ENCODE measurements at regions not wholly inside any gene's neighbourhood (a gene's known extent, or its start where the extent isn't known, plus 50 kb on each side); places are given as distances from the start of the nearest gene placed in this dataset.

- ChIA-PET POLR2A (no interaction called here), SMC1A (ENCODE audit: uncharacterized antibody, unreplicated experiment) (interaction anchor here (1.4 to 4.1 kb wide), 2 partner anchors 142 to 589 kb away, joined by 3 to 34 read pairs; no protein-coding TSS in a partner anchor), RAD21 (ENCODE audit: unreplicated experiment) (interaction anchor here (4.0 kb wide), 1 partner anchor 143 kb away, joined by 35 read pairs; no protein-coding TSS in a partner anchor), CTCF (interaction anchor here (0.7 to 5.4 kb wide), 10 partner anchors 11 to 1775 kb away, joined by 3 to 84 read pairs (median 4); no protein-coding TSS in a partner anchor)
- Histone ChIP-seq H3K9ac (ENCODE audit: control insufficient read depth, insufficient read depth, low read length) (no peak overlapping the region), H4K20me1 (ENCODE audit: control insufficient read depth, insufficient read depth) (no peaks in the 10 kb centered on the region), H3K79me2 (ENCODE audit: control insufficient read depth, insufficient read depth, low read length) (no peaks in the 10 kb centered on the region), H3K4me1 (ENCODE audit: control insufficient read depth, insufficient read depth, low read length) (no peaks in the 10 kb centered on the region), H3K36me3 (ENCODE audit: control insufficient read depth in 2 of 2, insufficient read depth in 2 of 2, low read length in 1 of 2) (no peaks in the 10 kb centered on the region), H2AFZ (ENCODE audit: control insufficient read depth, low read depth, low read length) (no peak overlapping the region), H3K4me3 (no peak overlapping the region), H3K4me2 (ENCODE audit: control insufficient read depth, insufficient read depth) (no peak overlapping the region), H3K27ac (ENCODE audit: control insufficient read depth, insufficient read depth) (no peak overlapping the region), H3K9me3 (replicated peaks; ENCODE audit: control insufficient read depth, insufficient read depth, low read length) (no peaks in the 10 kb centered on the region), H3K27me3 (replicated peaks in 1 of 2; ENCODE audit: control insufficient read depth in 2 of 2, insufficient read depth in 2 of 2, low read length in 1 of 2) (no peaks in the 10 kb centered on the region)
- TF ChIP-seq CHD1 (IDR thresholded peaks at IDR 0.05; ENCODE audit: low read depth, low read length) (no peak), NFXL1 (IDR thresholded peaks at IDR 0.05; ENCODE audit: borderline replicate concordance) (no peak)
- BruUV-seq (replicated peaks) = no TSS peak
- FAIRE-seq = no peak
- ATAC-seq = no peak
- in situ Hi-C loops (cut with MboI) = loop anchor here (10.0 kb wide), 3 partner anchors 242 to 802 kb away; no protein-coding TSS in a partner anchor
- DNase-seq (ENCODE audit: low read depth, low spot score) = no peak
- intact Hi-C loops (cut with micrococcal nuclease; ENCODE audit: unreplicated experiment) = loop anchor here (5.0 kb wide), 1 partner anchor 794 kb away; no protein-coding TSS in a partner anchor
- WGBS (ENCODE audit: insufficient coverage, insufficient replicate concordance, low lambda C conversion rate, missing lambda C conversion rate) = 0% methylated on average over 2 of the region's 2 CpGs
Observed at GRCh38 chr18:27606741-27607140, 421.6 kb upstream of the CHST9 start.

GRCh38 chr18:27605107-27605834 is 420.2 kb upstream of the CHST9 start:
- no peaks in the 10 kb centered on the region for H4K20me1 ChIP-seq (ENCODE audit: control insufficient read depth, insufficient read depth)
- no peak overlapping the region for H2AFZ ChIP-seq (ENCODE audit: control insufficient read depth, low read depth, low read length)
- TF ChIP-seq CTCF (IDR thresholded peaks at IDR 0.05 in 2 of 3, conservative IDR thresholded peaks at IDR 0.05 in 1 of 3; ENCODE audit: control insufficient read depth in 2 of 3, extremely low read depth in 1 of 3, insufficient read depth in 1 of 3, low read depth in 3 of 3, low read length in 3 of 3) (peak; percentile 77 to 86 (median 83)), E2F8 (IDR thresholded peaks at IDR 0.05; ENCODE audit: low read depth, partially characterized antibody) (no peak), SMC3 (IDR thresholded peaks at IDR 0.05; ENCODE audit: borderline replicate concordance, low read length) (peak; percentile 72), RAD21 (IDR thresholded peaks at IDR 0.05; ENCODE audit: insufficient read depth, low read depth, low read length) (peak; percentile 76), ZNF384 (IDR thresholded peaks at IDR 0.05; ENCODE audit: borderline replicate concordance, low read depth, low read length) (no peak)
- no peak overlapping the region for H3K4me2 ChIP-seq (ENCODE audit: control insufficient read depth, insufficient read depth)
- H3K9ac ChIP-seq (ENCODE audit: control insufficient read depth, insufficient read depth, low read length) = no peak overlapping the region
- H3K4me3 ChIP-seq = no peak overlapping the region
- H3K27ac ChIP-seq (ENCODE audit: control insufficient read depth, insufficient read depth) = no peak overlapping the region
- POLR2A ChIA-PET = no interaction called here
- CTCF ChIA-PET = interaction anchor here (0.6 to 5.4 kb wide), 29 partner anchors 8 to 600 kb away, joined by 3 to 84 read pairs (median 3); no protein-coding TSS in a partner anchor
- no peaks in the 10 kb centered on the region for H3K4me1 ChIP-seq (ENCODE audit: control insufficient read depth, insufficient read depth, low read length)
- H3K79me2 ChIP-seq (ENCODE audit: control insufficient read depth, insufficient read depth, low read length) = no peaks in the 10 kb centered on the region
- SMC1A ChIA-PET (ENCODE audit: uncharacterized antibody, unreplicated experiment) = interaction anchor here (0.7 to 4.1 kb wide), 9 partner anchors 9 to 241 kb away, joined by 3 to 34 read pairs (median 3); no protein-coding TSS in a partner anchor
- 19% methylated on average over 5 of the region's 5 CpGs for WGBS (ENCODE audit: insufficient coverage, insufficient replicate concordance, low lambda C conversion rate, missing lambda C conversion rate)
- BruUV-seq (replicated peaks) = no TSS peak
- ATAC-seq (peak; percentile 90), DNase-seq (ENCODE audit: low read depth, low spot score) (no peak), FAIRE-seq (peak; percentile 87)
- no peaks in the 10 kb centered on the region for H3K27me3 ChIP-seq (replicated peaks in 1 of 2; ENCODE audit: control insufficient read depth in 2 of 2, insufficient read depth in 2 of 2, low read length in 1 of 2)
- H3K36me3 ChIP-seq (ENCODE audit: control insufficient read depth in 2 of 2, insufficient read depth in 2 of 2, low read length in 1 of 2) = no peaks in the 10 kb centered on the region
- H3K9me3 ChIP-seq (replicated peaks; ENCODE audit: control insufficient read depth, insufficient read depth, low read length) = no peaks in the 10 kb centered on the region
- intact Hi-C loops (cut with micrococcal nuclease; ENCODE audit: unreplicated experiment) (loop anchor here (1.0 to 5.0 kb wide), 2 partner anchors 584 to 793 kb away; no protein-coding TSS in a partner anchor), in situ Hi-C loops (cut with MboI) (loop anchor here (10.0 kb wide), 3 partner anchors 240 to 800 kb away; no protein-coding TSS in a partner anchor)
- RAD21 ChIA-PET (ENCODE audit: unreplicated experiment) = interaction anchor here (0.8 to 4.0 kb wide), 4 partner anchors 9 to 587 kb away, joined by 3 to 35 read pairs (median 4); no protein-coding TSS in a partner anchor

All from GM12878 (cell line).